ENCODE measurements at regions not wholly inside any gene's neighbourhood (a gene's known extent, or its start where the extent isn't known, plus 50 kb on each side); places are given as distances from the start of the nearest gene placed in this dataset.

DNA sequence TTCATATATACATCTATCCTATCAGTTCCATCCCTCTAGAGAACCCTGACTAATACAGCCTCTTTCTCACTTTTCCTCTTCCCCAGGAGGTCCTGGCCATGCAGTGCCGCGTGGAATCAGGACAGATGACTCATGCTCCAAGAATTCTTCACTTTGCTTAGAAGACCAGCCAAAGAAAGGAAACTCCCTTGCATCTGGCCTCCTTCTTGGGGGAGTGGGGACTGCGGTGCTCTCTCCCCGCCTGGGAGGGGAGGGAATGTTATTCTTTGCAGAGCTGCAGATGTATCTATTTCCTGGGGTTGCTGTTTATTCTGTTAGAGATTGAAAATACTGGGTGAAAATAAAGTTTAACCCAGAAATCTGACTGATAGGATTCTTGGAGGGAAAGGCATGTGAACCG, 111.5 kb upstream of the SH3BP4 start:
- Mint-ChIP-seq H3K4me3 (no peak overlapping the region), H3K9me3 (no peaks in the 10 kb centered on the region), H3K36me3 (ENCODE audit: low read depth) (peaks cover 2% of the 10 kb centered on the region), H3K27me3 (ENCODE audit: low read depth) (no peaks in the 10 kb centered on the region), H3K4me1 (peaks cover 24% of the 10 kb centered on the region), H3K27ac (ENCODE audit: unreplicated experiment) (no peak overlapping the region)
- no peak for DNase-seq (ENCODE audit: low read depth, low spot score)
- TF ChIP-seq, protein P1, sequence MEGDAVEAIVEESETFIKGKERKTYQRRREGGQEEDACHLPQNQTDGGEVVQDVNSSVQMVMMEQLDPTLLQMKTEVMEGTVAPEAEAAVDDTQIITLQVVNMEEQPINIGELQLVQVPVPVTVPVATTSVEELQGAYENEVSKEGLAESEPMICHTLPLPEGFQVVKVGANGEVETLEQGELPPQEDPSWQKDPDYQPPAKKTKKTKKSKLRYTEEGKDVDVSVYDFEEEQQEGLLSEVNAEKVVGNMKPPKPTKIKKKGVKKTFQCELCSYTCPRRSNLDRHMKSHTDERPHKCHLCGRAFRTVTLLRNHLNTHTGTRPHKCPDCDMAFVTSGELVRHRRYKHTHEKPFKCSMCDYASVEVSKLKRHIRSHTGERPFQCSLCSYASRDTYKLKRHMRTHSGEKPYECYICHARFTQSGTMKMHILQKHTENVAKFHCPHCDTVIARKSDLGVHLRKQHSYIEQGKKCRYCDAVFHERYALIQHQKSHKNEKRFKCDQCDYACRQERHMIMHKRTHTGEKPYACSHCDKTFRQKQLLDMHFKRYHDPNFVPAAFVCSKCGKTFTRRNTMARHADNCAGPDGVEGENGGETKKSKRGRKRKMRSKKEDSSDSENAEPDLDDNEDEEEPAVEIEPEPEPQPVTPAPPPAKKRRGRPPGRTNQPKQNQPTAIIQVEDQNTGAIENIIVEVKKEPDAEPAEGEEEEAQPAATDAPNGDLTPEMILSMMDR (conservative IDR thresholded peaks at IDR 0.05): no peak

DNA sequence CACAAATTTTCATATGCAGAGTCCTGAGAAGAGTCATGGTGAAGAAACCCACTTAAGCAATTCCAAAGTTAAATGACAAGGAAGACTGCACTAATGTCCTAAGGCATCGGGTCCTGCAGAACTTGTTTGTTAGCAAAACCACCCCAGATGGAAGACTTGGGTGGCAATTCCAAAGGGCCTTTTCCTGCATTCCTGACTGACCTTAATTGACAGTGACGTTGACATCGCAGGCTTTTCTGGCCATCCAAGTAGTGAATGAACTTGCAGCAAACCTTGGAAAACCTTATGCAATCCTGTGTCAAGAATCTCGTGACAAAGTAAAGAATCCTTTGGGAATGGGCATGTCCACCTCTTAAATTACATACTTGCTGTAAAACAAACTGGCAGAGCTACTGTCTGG, 112.5 kb upstream of the SH3BP4 start:
- Mint-ChIP-seq H3K4me1 (peaks cover 24% of the 10 kb centered on the region), H3K27me3 (ENCODE audit: low read depth) (no peaks in the 10 kb centered on the region), H3K4me3 (no peak overlapping the region), H3K27ac (ENCODE audit: unreplicated experiment) (no peak overlapping the region), H3K36me3 (ENCODE audit: low read depth) (peaks cover 2% of the 10 kb centered on the region), H3K9me3 (no peaks in the 10 kb centered on the region)
- TF ChIP-seq, protein P1 (conservative IDR thresholded peaks at IDR 0.05): no peak
- no peak for DNase-seq (ENCODE audit: low read depth, low spot score)

DNA sequence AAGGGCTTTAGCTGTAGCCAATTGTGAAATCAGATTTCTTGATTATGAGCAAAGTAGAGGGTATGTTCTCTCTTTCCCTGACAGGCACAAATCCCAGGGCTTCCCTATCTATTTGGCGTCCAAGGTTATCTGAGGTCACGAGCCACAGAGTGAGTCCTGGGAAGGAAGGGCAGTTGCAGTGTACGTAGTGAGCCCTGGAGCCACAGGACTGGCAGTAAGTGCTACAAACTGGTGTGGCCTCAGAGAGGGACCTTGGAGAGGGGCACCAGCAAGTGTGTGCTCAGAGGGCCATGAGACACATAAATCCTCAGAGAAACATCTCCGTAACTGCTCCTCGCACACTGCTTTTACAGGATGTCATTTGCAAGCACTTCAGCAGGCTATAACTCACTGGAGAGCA, 115.5 kb upstream of the SH3BP4 start:
- DNase-seq (ENCODE audit: low read depth, low spot score): no peak
- Mint-ChIP-seq H3K4me3 (no peak overlapping the region), H3K27me3 (ENCODE audit: low read depth) (no peaks in the 10 kb centered on the region), H3K36me3 (ENCODE audit: low read depth) (no peaks in the 10 kb centered on the region), H3K4me1 (peaks cover 13% of the 10 kb centered on the region), H3K27ac (ENCODE audit: unreplicated experiment) (no peak overlapping the region), H3K9me3 (no peaks in the 10 kb centered on the region)
- TF ChIP-seq, protein P1 (conservative IDR thresholded peaks at IDR 0.05): no peak

DNA sequence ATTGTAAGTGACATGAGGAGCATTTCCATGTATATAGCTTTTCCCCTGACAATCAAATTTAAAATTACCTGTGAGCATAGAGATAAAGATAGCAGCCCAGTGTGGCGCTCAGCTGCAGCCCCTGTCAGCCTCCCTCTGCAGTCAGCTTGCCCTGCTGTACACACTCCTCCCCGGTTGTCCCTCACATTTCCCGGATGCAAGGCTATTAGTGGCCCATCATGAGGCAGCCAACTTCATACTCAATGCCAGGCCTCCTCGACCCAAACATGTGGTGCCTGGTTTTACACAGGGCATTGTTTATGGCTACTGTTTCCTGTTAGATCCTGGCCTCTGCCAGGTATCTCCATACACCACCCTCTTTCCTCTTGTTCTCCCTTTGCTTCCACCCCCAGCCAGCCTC, 116.1 kb upstream of the SH3BP4 start:
- H3K9me3 Mint-ChIP-seq: no peaks in the 10 kb centered on the region
- H3K27ac Mint-ChIP-seq (ENCODE audit: unreplicated experiment): no peak overlapping the region
- H3K27me3 Mint-ChIP-seq (ENCODE audit: low read depth): no peaks in the 10 kb centered on the region
- peaks cover 12% of the 10 kb centered on the region for H3K4me1 Mint-ChIP-seq
- H3K4me3 Mint-ChIP-seq: no peak overlapping the region
- no peaks in the 10 kb centered on the region for H3K36me3 Mint-ChIP-seq (ENCODE audit: low read depth)
- DNase-seq (ENCODE audit: low read depth, low spot score): no peak
- TF ChIP-seq, protein P1 (conservative IDR thresholded peaks at IDR 0.05): no peak

DNA sequence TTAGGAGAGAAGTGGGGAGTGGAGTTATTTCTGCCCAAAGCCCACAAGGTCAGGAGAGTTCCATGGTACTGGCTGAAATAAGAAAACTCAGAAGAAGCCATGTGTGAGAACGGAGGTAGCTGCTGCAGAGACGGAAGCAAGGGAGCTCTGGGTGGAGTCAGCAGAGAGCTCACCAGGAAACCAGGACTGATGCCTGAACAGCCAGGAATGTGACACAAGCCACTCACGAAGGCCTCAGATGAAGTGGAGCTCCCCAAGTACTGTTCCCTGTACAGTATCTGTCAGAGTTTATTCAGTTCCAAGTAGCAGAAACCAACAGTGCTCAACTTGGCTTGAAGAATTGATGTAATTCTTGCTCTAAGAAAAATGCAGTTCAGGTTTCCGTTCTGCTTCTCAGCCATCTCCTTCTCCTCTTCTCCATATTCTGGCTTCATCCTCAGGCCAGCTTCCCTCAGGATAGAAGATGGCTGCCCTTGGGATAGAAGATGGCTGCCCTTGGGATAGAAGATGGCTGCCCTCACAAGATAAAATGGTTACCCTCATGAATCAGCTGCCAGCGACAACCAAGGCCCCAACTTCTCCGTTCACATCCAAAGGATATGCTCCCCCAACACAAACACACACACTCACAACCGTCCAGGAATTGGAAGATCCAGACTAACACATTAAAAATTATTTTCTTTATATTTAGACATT, 117.4 kb upstream of the SH3BP4 start:
- no peak overlapping the region for H3K27ac Mint-ChIP-seq (ENCODE audit: unreplicated experiment)
- TF ChIP-seq, protein P1 (conservative IDR thresholded peaks at IDR 0.05): no peak
- no peaks in the 10 kb centered on the region for H3K36me3 Mint-ChIP-seq (ENCODE audit: low read depth)
- H3K4me3 Mint-ChIP-seq: no peak overlapping the region
- H3K27me3 Mint-ChIP-seq (ENCODE audit: low read depth): no peaks in the 10 kb centered on the region
- DNase-seq (ENCODE audit: low read depth, low spot score): no peak
- H3K9me3 Mint-ChIP-seq: no peaks in the 10 kb centered on the region
- peaks cover 5% of the 10 kb centered on the region for H3K4me1 Mint-ChIP-seq

Measured in neural crest cell (in vitro differentiated cells).